HL-60 (cell line): ENCODE measurements at regions not wholly inside any gene's neighbourhood (a gene's known extent, or its start where the extent isn't known, plus 50 kb on each side); places are given as distances from the start of the nearest gene placed in this dataset.
"Not testable (repeated sequence)": the region's sequence is repeated elsewhere in the genome, so short reads cannot be mapped to it uniquely, and the experiment has no call there.

Experiments
- DNase-seq, 2 experiments: peaks; one replicate each; pipeline ENCODE4 v3.0.0-alpha.2; 2010 to 2020; ENCODE audit warnings: low read depth in 1 of 2, low spot score in 1 of 2
- H3K27ac ChIP-seq: fragments of 250-450 bp; sonication (Bioruptor Pico); replicated peaks from 2 replicates; pipeline ENCODE4 v1.5.1; 2020; ENCODE audit warnings: mild to moderate bottlenecking, moderate library complexity
- H3K27me3 ChIP-seq: fragments of 250-450 bp; sonication (Bioruptor Pico); 2 replicates; pipeline ENCODE4 v1.5.1; 2021; ENCODE audit warnings: mild to moderate bottlenecking, moderate library complexity; ENCODE audit not compliant: insufficient read depth, poor library complexity, severe bottlenecking
- H3K4me3 ChIP-seq: replicated peaks from 2 replicates; pipeline ENCODE4 v1.5.1; 2011; ENCODE audit warnings: mild to moderate bottlenecking, control low read depth, low read length; ENCODE audit not compliant: insufficient read depth
- GABPA ChIP-seq: IDR thresholded peaks from 2 replicates; pipeline ENCODE4 v1.6.1; 2012; ENCODE audit warnings: low read depth
- POLR2AphosphoS5 ChIP-seq: IDR thresholded peaks from 2 replicates; pipeline ENCODE4 v1.6.1; 2012; ENCODE audit warnings: low read depth
- SPI1 ChIP-seq: IDR thresholded peaks from 2 replicates; pipeline ENCODE4 v1.6.1; 2012; ENCODE audit warnings: low read depth, mild to moderate bottlenecking, borderline replicate concordance
- TF ChIP-seq, protein P1 (sequence below): IDR thresholded peaks from 2 replicates; pipeline ENCODE4 v1.6.1; 2012; ENCODE audit warnings: low read depth; ENCODE audit not compliant: insufficient replicate concordance
- TF ChIP-seq, protein P2 (sequence below): IDR thresholded peaks from one replicate; pipeline ENCODE4 v1.5.1; 2011; ENCODE audit warnings: low read length, control low read depth, inconsistent platforms; ENCODE audit not compliant: insufficient read depth

DNA sequence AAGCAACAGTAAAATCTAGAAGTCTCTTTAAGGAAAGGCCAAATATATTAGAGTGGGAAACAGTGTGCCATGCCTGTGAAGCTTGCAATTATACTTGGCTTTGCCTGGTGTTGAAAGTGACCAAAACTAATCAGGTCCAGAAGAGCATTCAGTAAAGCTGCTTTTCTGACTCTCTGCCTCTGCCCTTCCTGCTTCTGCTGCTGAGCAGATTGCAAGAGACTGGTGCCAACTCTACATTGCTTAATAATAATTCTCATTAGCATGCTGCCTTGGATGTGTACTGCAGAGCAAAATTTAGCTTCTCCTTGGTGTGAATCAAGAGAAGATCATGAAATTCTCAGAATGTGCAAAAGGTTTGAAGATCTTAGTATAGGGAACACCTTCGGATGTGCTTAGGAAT is 120.4 kb upstream of the RFX3 start:
- H3K27ac ChIP-seq = no peak overlapping the region
- TF ChIP-seq GABPA (no peak), SPI1 (no peak), POLR2AphosphoS5 (no peak)
- TF ChIP-seq, protein P1, sequence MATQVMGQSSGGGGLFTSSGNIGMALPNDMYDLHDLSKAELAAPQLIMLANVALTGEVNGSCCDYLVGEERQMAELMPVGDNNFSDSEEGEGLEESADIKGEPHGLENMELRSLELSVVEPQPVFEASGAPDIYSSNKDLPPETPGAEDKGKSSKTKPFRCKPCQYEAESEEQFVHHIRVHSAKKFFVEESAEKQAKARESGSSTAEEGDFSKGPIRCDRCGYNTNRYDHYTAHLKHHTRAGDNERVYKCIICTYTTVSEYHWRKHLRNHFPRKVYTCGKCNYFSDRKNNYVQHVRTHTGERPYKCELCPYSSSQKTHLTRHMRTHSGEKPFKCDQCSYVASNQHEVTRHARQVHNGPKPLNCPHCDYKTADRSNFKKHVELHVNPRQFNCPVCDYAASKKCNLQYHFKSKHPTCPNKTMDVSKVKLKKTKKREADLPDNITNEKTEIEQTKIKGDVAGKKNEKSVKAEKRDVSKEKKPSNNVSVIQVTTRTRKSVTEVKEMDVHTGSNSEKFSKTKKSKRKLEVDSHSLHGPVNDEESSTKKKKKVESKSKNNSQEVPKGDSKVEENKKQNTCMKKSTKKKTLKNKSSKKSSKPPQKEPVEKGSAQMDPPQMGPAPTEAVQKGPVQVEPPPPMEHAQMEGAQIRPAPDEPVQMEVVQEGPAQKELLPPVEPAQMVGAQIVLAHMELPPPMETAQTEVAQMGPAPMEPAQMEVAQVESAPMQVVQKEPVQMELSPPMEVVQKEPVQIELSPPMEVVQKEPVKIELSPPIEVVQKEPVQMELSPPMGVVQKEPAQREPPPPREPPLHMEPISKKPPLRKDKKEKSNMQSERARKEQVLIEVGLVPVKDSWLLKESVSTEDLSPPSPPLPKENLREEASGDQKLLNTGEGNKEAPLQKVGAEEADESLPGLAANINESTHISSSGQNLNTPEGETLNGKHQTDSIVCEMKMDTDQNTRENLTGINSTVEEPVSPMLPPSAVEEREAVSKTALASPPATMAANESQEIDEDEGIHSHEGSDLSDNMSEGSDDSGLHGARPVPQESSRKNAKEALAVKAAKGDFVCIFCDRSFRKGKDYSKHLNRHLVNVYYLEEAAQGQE = no peak
- TF ChIP-seq, protein P2, sequence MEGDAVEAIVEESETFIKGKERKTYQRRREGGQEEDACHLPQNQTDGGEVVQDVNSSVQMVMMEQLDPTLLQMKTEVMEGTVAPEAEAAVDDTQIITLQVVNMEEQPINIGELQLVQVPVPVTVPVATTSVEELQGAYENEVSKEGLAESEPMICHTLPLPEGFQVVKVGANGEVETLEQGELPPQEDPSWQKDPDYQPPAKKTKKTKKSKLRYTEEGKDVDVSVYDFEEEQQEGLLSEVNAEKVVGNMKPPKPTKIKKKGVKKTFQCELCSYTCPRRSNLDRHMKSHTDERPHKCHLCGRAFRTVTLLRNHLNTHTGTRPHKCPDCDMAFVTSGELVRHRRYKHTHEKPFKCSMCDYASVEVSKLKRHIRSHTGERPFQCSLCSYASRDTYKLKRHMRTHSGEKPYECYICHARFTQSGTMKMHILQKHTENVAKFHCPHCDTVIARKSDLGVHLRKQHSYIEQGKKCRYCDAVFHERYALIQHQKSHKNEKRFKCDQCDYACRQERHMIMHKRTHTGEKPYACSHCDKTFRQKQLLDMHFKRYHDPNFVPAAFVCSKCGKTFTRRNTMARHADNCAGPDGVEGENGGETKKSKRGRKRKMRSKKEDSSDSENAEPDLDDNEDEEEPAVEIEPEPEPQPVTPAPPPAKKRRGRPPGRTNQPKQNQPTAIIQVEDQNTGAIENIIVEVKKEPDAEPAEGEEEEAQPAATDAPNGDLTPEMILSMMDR = no peak
- H3K27me3 ChIP-seq = no peaks in the 10 kb centered on the region
- no peak overlapping the region for H3K4me3 ChIP-seq
- DNase-seq = no peak

DNA sequence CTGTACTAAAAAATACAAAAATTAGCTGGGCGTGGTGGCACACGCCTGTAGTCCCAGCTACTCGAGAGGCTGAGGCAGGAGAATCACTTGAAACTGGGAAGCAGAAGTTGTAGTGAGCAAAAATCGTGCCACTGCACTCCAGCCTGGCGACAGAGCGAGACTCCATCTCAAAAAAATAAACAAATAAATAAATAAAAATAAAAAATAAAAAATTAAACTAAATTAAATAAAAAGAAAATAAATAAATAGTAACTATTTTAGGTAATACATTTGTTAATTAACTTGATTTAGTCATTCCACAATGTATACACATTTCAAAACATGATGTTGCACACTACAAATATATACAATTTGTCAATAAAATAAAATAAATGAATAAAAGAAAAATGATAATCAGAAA is 116.3 kb upstream of the RFX3 start:
- H3K27me3 ChIP-seq, H3K27ac ChIP-seq, H3K4me3 ChIP-seq, DNase-seq: not testable (repeated sequence)

DNA sequence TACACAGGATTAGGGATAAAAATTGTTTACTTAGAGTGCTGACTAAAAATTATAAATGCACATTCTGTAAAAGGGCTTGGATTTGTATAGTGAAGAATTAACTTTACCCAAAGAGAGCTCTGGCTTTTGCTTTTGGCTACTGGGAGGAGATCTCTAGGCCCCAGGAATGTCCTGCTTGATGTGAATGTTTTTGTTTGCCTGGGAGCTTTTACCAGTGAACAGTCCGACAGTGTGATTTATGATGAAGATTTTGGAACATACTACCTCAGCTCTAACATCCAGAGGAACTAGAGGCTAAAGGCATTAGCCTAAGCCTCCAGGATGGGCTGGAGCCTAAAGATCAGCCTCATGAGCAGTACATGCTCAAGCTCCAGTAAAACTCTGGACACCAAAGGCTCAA is 103.7 kb upstream of the RFX3 start:
- H3K4me3 ChIP-seq = no peak overlapping the region
- TF ChIP-seq, protein P1 = no peak
- TF ChIP-seq POLR2AphosphoS5 = no peak
- no peak for TF ChIP-seq SPI1
- no peak for TF ChIP-seq GABPA
- TF ChIP-seq, protein P2 = no peak
- H3K27me3 ChIP-seq = no peaks in the 10 kb centered on the region
- no peak overlapping the region for H3K27ac ChIP-seq
- DNase-seq = no peak

DNA sequence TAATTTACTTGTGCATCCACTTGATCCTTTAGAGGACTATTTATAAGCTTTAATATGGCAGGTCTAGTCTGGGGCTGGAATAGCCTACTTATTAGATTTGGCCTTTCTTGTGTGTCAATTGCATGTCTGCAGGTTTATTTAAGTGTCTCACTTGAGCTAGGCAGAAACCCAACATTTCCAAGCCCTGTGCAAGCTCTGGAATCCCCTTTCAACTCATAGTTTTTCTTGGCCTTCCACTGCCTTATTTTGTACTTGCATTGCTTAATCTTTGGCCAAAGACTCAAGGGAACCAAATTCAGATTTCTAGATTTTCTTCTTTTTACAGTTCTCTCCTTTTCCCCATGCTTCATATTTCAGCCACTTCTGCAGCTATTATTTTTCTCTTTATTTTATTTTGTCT is 102.4 kb upstream of the RFX3 start:
- H3K27me3 ChIP-seq = no peaks in the 10 kb centered on the region
- H3K4me3 ChIP-seq = no peak overlapping the region
- TF ChIP-seq, protein P1 = no peak
- TF ChIP-seq GABPA = no peak
- TF ChIP-seq POLR2AphosphoS5 = no peak
- H3K27ac ChIP-seq = no peak overlapping the region
- DNase-seq = no peak
